SW 1271 (cell line): ENCODE measurements at regions not wholly inside any gene's neighbourhood (a gene's known extent, or its start where the extent isn't known, plus 50 kb on each side); places are given as distances from the start of the nearest gene placed in this dataset.

ENCODE experiments used
- DNase-seq, 2 experiments: peaks; one replicate each; lab custom pipeline; 2025; lab: John Stamatoyannopoulos, UW

GRCh38 chr2:211228559-211228958, 672.2 kb downstream of the CPS1 start:
- DNase-seq, result no peak

GRCh38 chr2:211237586-211238275, 681.3 kb downstream of the CPS1 start:
- no peak for DNase-seq

GRCh38 chr2:211241891-211242290, 685.5 kb downstream of the CPS1 start:
- DNase-seq, result no peak

GRCh38 chr2:211247751-211248150, 691.4 kb downstream of the CPS1 start:
- DNase-seq, result no peak

GRCh38 chr2:211248841-211249240, 692.4 kb downstream of the CPS1 start:
- no peak for DNase-seq

- DNase-seq, result no peak
These were observed 694.6 kb downstream of the CPS1 start for GRCh38 chr2:211251016-211251415.

GRCh38 chr2:211258646-211259335, 702.4 kb downstream of the CPS1 start:
- DNase-seq, result no peak

- no peak for DNase-seq
These were observed 703.6 kb downstream of the CPS1 start for GRCh38 chr2:211259831-211260476.

GRCh38 chr2:211270257-211270656, 713.9 kb downstream of the CPS1 start:
- DNase-seq, result no peak

GRCh38 chr2:211281430-211282073, 725.2 kb downstream of the CPS1 start:
- no peak for DNase-seq

- DNase-seq, result no peak
These were observed 746.3 kb downstream of the CPS1 start for GRCh38 chr2:211302676-211303075.

GRCh38 chr2:211306929-211307328, 750.5 kb downstream of the CPS1 start:
- DNase-seq, result no peak
